Endodermal cell (in vitro differentiated cells): ENCODE measurements at regions not wholly inside any gene's neighbourhood (a gene's known extent, or its start where the extent isn't known, plus 50 kb on each side); places are given as distances from the start of the nearest gene placed in this dataset.

Source experiments
- DNase-seq: peaks from one replicate; pipeline ENCODE4 v3.0.0-alpha.2; 2017
- H3K27ac ChIP-seq: 2 replicates; pipeline ENCODE4 v1.5.1; 2013; ENCODE audit warnings: mild to moderate bottlenecking, low read depth, low read length, moderate library complexity
- H3K27me3 ChIP-seq: 2 replicates; pipeline ENCODE4 v1.6.1; 2013; ENCODE audit warnings: mild to moderate bottlenecking, low read length, moderate library complexity; ENCODE audit not compliant: insufficient read depth, control insufficient read depth, poor library complexity, severe bottlenecking
- H3K36me3 ChIP-seq: 2 replicates; pipeline ENCODE4 v1.7.0; 2013; ENCODE audit warnings: mild to moderate bottlenecking, low read length, moderate library complexity; ENCODE audit not compliant: control insufficient read depth, insufficient read depth
- H3K4me1 ChIP-seq: one replicate; pipeline ENCODE4 v1.7.0; 2013; ENCODE audit warnings: low read length; ENCODE audit not compliant: control insufficient read depth, insufficient read depth
- H3K4me3 ChIP-seq: 2 replicates; pipeline ENCODE4 v1.5.1; 2013; ENCODE audit warnings: mild to moderate bottlenecking, low read length, moderate library complexity
- H3K9ac ChIP-seq: 2 replicates; pipeline ENCODE4 v1.6.1; 2013; ENCODE audit warnings: mild to moderate bottlenecking, low read length, moderate library complexity; ENCODE audit not compliant: poor library complexity, severe bottlenecking; ENCODE audit errors: extremely low read depth
- H3K9me3 ChIP-seq: 2 replicates; pipeline ENCODE4 v1.6.1; 2013; ENCODE audit warnings: mild to moderate bottlenecking, low read length, moderate library complexity; ENCODE audit not compliant: control insufficient read depth
- H3K27ac Mint-ChIP-seq: 2 replicates; pipeline ENCODE4 v1.8.0; 2020; ENCODE audit warnings: mixed read lengths
- H3K27me3 Mint-ChIP-seq: 2 replicates; pipeline ENCODE4 v1.8.0; 2021; ENCODE audit warnings: mild to moderate bottlenecking, mixed read lengths; ENCODE audit not compliant: insufficient read depth
- H3K36me3 Mint-ChIP-seq: 2 replicates; pipeline ENCODE4 v1.8.0; 2020; ENCODE audit warnings: low read depth, mixed read lengths
- H3K4me1 Mint-ChIP-seq: 2 replicates; pipeline ENCODE4 v1.8.0; 2020; ENCODE audit warnings: mixed read lengths
- H3K4me3 Mint-ChIP-seq: 2 replicates; pipeline ENCODE4 v1.8.0; 2020; ENCODE audit warnings: mild to moderate bottlenecking, moderate library complexity, mixed read lengths
- H3K9me3 Mint-ChIP-seq: 2 replicates; pipeline ENCODE4 v1.8.0; 2020; ENCODE audit warnings: mild to moderate bottlenecking, mixed read lengths
- WGBS, 2 experiments: methylation state at CpG; one replicate each; pipeline versions ENCODE4 v1.1.5 to v1.1.7; 2013; ENCODE audit warnings: missing lambda C conversion rate in 2 of 2, mixed read lengths in 1 of 2; ENCODE audit not compliant: insufficient coverage in 1 of 2, insufficient read length in 1 of 2; 5-methylcytosine and 5-hydroxymethylcytosine counted together
- TF ChIP-seq, protein P1 (sequence below): fragments of 200-600 bp; sonication (generic); conservative IDR thresholded peaks from 2 replicates; pipeline ENCODE4 v1.5.0; 2021; ENCODE audit warnings: antibody characterized with exemption, mild to moderate bottlenecking

DNA sequence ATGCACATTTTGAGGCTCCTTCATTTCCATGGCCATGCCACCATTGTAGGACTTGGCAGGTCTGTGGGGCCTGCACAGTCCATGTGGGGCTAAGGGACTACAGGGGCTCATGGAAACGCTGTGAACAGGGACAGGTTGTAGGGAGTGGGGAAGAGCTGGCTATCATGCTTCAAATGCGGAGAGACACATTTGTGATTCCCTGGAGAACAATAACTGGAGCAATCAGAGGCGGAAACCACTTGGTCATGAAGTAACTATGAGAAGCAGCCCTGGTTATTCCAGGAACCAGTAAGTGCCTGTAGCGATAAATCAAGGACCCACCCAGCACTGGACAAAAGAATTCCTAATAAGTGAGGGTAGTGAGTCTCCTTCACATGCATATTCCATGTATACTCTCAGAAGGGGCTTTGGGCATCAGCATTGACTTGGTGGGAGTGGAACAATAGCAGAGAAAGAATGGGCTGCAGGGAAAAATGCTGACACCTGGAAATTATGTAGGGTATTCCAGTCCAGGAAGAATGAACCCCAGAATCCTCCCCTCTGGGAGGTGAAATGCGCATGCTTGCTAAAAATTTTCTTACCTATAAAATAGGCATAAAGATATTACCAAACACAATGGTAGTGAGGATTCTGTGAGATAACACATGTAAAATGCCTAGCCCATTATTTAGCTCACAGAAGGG is 251.4 kb upstream of the ROPN1 start:
- Histone ChIP-seq H3K27ac (no peak overlapping the region), H3K4me1 (no peaks in the 10 kb centered on the region), H3K9ac (no peak overlapping the region), H3K9me3 (no peaks in the 10 kb centered on the region), H3K27me3 (no peaks in the 10 kb centered on the region), H3K4me3 (no peak overlapping the region), H3K36me3 (no peaks in the 10 kb centered on the region)
- Mint-ChIP-seq H3K27ac (no peak overlapping the region), H3K9me3 (no peaks in the 10 kb centered on the region), H3K36me3 (no peaks in the 10 kb centered on the region), H3K4me1 (peaks cover 7% of the 10 kb centered on the region), H3K4me3 (no peak overlapping the region), H3K27me3 (no peaks in the 10 kb centered on the region)
- TF ChIP-seq, protein P1, sequence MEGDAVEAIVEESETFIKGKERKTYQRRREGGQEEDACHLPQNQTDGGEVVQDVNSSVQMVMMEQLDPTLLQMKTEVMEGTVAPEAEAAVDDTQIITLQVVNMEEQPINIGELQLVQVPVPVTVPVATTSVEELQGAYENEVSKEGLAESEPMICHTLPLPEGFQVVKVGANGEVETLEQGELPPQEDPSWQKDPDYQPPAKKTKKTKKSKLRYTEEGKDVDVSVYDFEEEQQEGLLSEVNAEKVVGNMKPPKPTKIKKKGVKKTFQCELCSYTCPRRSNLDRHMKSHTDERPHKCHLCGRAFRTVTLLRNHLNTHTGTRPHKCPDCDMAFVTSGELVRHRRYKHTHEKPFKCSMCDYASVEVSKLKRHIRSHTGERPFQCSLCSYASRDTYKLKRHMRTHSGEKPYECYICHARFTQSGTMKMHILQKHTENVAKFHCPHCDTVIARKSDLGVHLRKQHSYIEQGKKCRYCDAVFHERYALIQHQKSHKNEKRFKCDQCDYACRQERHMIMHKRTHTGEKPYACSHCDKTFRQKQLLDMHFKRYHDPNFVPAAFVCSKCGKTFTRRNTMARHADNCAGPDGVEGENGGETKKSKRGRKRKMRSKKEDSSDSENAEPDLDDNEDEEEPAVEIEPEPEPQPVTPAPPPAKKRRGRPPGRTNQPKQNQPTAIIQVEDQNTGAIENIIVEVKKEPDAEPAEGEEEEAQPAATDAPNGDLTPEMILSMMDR = no peak
- DNase-seq = no peak
- 97 to 98% methylated on average over 3 to 5 of the region's 5 CpGs for WGBS, 2 experiments

DNA sequence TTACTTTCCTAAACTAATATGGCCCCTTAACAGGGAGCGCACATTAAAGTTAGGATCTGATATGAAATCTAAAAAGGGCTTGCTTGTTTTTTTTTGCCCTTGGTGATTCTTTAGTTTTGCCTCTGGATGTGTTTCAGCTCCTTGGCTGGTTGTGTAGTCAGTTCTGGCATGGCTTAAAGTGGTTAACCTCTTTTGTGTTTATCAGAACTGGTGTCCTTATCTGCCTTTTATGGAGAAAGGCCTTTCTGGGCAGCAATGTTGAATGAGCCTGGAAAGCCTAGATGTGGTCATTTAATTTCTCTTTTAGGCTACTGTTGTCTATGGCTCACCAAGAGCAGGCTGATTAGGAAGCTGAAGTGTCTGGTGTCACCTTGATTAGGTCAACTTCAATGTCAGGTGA is 254.5 kb upstream of the ROPN1 start:
- peaks cover 10% of the 10 kb centered on the region for H3K4me1 Mint-ChIP-seq
- Histone ChIP-seq H3K4me1 (no peaks in the 10 kb centered on the region), H3K9ac (no peak overlapping the region), H3K9me3 (no peaks in the 10 kb centered on the region), H3K36me3 (no peaks in the 10 kb centered on the region), H3K27me3 (no peaks in the 10 kb centered on the region), H3K4me3 (no peak overlapping the region), H3K27ac (no peak overlapping the region)
- peaks cover 29% of the 10 kb centered on the region for H3K27me3 Mint-ChIP-seq
- TF ChIP-seq, protein P1 = no peak
- no peak overlapping the region for H3K27ac Mint-ChIP-seq
- H3K4me3 Mint-ChIP-seq = no peak overlapping the region
- WGBS, 2 experiments = 80 to 100% methylated on average over 1 of the region's 1 CpG
- H3K36me3 Mint-ChIP-seq = no peaks in the 10 kb centered on the region
- H3K9me3 Mint-ChIP-seq = no peaks in the 10 kb centered on the region
- DNase-seq = no peak

DNA sequence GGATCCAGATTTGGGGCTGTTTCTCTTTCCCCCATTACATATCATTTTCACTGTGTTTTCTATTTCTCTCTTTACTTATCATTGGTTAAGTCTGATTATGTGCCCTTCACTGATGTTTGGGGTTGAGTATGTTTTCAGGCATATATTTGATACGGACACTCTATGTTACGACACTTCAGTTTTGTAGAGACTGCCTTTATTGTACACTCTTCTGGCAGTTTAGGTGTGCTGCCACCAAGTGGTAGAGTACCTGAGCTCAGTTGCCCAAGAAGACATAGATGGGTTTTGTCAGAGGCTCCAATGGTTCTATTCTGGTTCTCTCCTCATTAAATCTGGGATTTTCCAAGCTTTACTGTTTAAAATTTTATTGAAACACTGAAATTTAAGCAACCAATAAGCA is 255.0 kb upstream of the ROPN1 start:
- Mint-ChIP-seq H3K4me3 (no peak overlapping the region), H3K27ac (no peak overlapping the region), H3K4me1 (peaks cover 10% of the 10 kb centered on the region), H3K27me3 (peaks cover 34% of the 10 kb centered on the region), H3K9me3 (no peaks in the 10 kb centered on the region), H3K36me3 (no peaks in the 10 kb centered on the region)
- Histone ChIP-seq H3K9ac (no peak overlapping the region), H3K4me3 (no peak overlapping the region), H3K9me3 (no peaks in the 10 kb centered on the region), H3K4me1 (no peaks in the 10 kb centered on the region), H3K27me3 (peaks cover 5% of the 10 kb centered on the region), H3K36me3 (no peaks in the 10 kb centered on the region), H3K27ac (no peak overlapping the region)
- no peak for DNase-seq
- WGBS, 2 experiments = 93 to 98% methylated on average over 2 of the region's 2 CpGs
- TF ChIP-seq, protein P1 = peak; percentile 82
